ENCODE measurements at regions not wholly inside any gene's neighbourhood (a gene's known extent, or its start where the extent isn't known, plus 50 kb on each side); places are given as distances from the start of the nearest gene placed in this dataset.
"Not testable (repeated sequence)": the region's sequence is repeated elsewhere in the genome, so short reads cannot be mapped to it uniquely, and the experiment has no call there.

- TF ChIP-seq, protein P1, sequence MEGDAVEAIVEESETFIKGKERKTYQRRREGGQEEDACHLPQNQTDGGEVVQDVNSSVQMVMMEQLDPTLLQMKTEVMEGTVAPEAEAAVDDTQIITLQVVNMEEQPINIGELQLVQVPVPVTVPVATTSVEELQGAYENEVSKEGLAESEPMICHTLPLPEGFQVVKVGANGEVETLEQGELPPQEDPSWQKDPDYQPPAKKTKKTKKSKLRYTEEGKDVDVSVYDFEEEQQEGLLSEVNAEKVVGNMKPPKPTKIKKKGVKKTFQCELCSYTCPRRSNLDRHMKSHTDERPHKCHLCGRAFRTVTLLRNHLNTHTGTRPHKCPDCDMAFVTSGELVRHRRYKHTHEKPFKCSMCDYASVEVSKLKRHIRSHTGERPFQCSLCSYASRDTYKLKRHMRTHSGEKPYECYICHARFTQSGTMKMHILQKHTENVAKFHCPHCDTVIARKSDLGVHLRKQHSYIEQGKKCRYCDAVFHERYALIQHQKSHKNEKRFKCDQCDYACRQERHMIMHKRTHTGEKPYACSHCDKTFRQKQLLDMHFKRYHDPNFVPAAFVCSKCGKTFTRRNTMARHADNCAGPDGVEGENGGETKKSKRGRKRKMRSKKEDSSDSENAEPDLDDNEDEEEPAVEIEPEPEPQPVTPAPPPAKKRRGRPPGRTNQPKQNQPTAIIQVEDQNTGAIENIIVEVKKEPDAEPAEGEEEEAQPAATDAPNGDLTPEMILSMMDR (IDR thresholded peaks at IDR 0.05; ENCODE audit: insufficient read depth, low read length, poor library complexity, severe bottlenecking) = no peak
- no peak for DNase-seq (ENCODE audit: extremely low read depth, insufficient read length)
- H3K27me3 ChIP-seq (replicated peaks; ENCODE audit: control insufficient read depth, insufficient read depth, low read length) = no peaks in the 10 kb centered on the region
- no peak overlapping the region for H3K4me3 ChIP-seq (replicated peaks; ENCODE audit: low read depth, low read length)
- H3K36me3 ChIP-seq (ENCODE audit: control insufficient read depth, insufficient read depth, low read length) = no peaks in the 10 kb centered on the region
These were observed 168.7 kb downstream of the BTBD3 start for GRCh38 chr20:12086359-12086758.

- Histone ChIP-seq H3K4me3 (replicated peaks; ENCODE audit: low read depth, low read length) (no peak overlapping the region), H3K36me3 (ENCODE audit: control insufficient read depth, insufficient read depth, low read length) (no peaks in the 10 kb centered on the region), H3K27me3 (replicated peaks; ENCODE audit: control insufficient read depth, insufficient read depth, low read length) (no peaks in the 10 kb centered on the region)
- TF ChIP-seq, protein P1 (IDR thresholded peaks at IDR 0.05; ENCODE audit: insufficient read depth, low read length, poor library complexity, severe bottlenecking) = no peak
- no peak for DNase-seq (ENCODE audit: extremely low read depth, insufficient read length)
These were observed 173.2 kb downstream of the BTBD3 start for GRCh38 chr20:12090920-12091319.

DNA sequence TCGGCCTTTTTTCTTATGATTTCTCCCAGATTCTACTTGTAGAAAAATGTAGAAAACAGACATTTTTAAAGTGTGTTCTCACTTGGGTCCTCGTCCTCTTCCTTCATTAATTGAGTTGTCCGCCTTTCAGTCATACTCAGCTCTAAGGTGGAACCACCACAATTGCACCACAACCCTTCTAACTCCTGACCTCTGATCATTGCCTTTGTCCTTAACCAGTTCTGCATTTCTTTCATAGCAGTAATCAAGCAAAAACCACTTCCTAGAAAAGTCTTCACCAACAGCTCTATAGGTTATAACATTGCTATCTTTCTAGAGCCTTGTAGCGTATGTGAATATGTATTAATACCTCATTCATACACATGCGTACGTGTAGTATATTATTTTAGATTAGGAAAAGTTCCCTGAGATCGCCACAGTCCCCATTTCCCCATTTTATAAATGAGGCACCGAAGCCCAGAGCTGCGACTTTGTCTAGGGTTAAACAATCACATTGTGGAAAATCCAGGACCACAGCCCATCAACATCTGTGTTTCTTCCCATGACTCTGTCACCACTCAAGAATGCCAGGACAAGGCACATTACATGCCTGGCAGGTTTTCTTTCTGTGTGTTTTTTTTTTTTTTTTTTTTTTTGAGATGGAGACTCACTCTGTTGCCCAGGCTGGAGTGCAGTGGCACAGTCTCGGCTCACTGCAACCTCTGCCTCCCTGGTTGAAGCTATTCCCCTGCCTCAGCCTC is 175.5 kb downstream of the BTBD3 start:
- Histone ChIP-seq H3K4me3 (replicated peaks; ENCODE audit: low read depth, low read length) (no peak overlapping the region), H3K27me3 (replicated peaks; ENCODE audit: control insufficient read depth, insufficient read depth, low read length) (no peaks in the 10 kb centered on the region), H3K36me3 (ENCODE audit: control insufficient read depth, insufficient read depth, low read length) (no peaks in the 10 kb centered on the region)
- TF ChIP-seq, protein P1 (IDR thresholded peaks at IDR 0.05; ENCODE audit: insufficient read depth, low read length, poor library complexity, severe bottlenecking) = no peak
- no peak for DNase-seq (ENCODE audit: extremely low read depth, insufficient read length)

DNA sequence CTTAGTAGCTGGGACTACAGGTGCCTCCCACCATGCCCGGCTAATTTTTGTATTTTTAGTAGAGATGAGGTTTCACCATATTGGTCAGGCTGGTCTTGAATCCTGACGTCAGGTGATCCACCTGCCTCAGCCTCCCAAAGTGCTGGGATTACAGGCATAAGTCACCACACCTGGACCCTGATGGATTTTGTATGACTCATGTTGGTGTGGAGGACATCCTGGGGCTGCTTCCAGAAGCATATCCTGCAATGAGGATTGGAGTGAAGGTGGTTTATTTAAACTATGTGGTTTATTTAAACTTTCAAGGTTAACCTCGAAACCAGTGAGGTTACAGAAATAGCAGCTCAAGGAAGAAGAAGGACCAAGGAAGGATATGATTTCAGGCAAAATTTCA is 176.1 kb downstream of the BTBD3 start:
- not testable (repeated sequence) for DNase-seq (ENCODE audit: extremely low read depth, insufficient read length)

DNA sequence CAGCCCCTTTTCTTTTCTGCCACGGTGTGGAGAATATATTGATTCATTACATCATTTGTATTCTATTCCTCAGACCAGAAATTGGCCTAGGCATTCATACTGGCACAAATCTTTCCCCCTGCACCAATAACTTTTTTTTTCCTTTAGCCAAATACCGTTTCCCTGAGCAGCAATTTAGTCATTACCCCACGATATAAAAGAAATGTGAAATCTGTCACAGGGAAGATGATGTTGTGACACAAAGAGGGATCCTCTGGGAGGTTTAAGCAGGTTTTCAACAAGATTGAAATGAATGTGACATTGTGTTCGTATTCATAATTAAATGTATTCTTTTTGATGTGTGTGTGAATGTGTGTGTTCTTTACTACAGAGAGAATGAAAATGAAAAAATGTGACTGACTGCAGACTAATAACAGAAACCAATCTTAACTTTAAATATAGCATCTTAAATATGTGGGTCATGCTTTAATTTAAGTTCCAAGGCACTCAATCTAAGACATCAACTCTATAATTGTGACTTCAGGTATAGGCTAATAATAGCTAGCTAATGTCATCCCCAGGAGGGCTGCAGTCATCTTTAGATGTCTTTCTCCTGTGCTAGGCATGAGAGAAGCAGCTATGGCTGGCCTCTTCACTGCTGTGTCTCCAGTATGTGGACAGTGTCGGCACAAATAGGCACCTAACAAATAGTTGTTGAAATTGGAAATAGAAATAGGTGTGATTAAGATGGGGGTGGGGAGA is 177.7 kb downstream of the BTBD3 start:
- TF ChIP-seq, protein P1 (IDR thresholded peaks at IDR 0.05; ENCODE audit: insufficient read depth, low read length, poor library complexity, severe bottlenecking) = no peak
- DNase-seq (ENCODE audit: extremely low read depth, insufficient read length) = no peak
- H3K4me3 ChIP-seq (replicated peaks; ENCODE audit: low read depth, low read length) = no peak overlapping the region
- H3K36me3 ChIP-seq (ENCODE audit: control insufficient read depth, insufficient read depth, low read length) = no peaks in the 10 kb centered on the region
- H3K27me3 ChIP-seq (replicated peaks; ENCODE audit: control insufficient read depth, insufficient read depth, low read length) = no peaks in the 10 kb centered on the region

More for the DNA sequence above, 176.1 kb downstream of the BTBD3 start:
- H3K27me3 ChIP-seq (replicated peaks; ENCODE audit: control insufficient read depth, insufficient read depth, low read length); H3K36me3 ChIP-seq (ENCODE audit: control insufficient read depth, insufficient read depth, low read length); H3K4me3 ChIP-seq (replicated peaks; ENCODE audit: low read depth, low read length): not testable (repeated sequence)

- TF ChIP-seq, protein P1 (IDR thresholded peaks at IDR 0.05; ENCODE audit: insufficient read depth, low read length, poor library complexity, severe bottlenecking) = no peak
These were observed 180.7 kb downstream of the BTBD3 start for GRCh38 chr20:12098421-12098820.

More at GRCh38 chr20:12098421-12098820, 180.7 kb downstream of the BTBD3 start:
- no peak for DNase-seq (ENCODE audit: extremely low read depth, insufficient read length)
- Histone ChIP-seq H3K27me3 (replicated peaks; ENCODE audit: control insufficient read depth, insufficient read depth, low read length) (no peaks in the 10 kb centered on the region), H3K4me3 (replicated peaks; ENCODE audit: low read depth, low read length) (no peak overlapping the region), H3K36me3 (ENCODE audit: control insufficient read depth, insufficient read depth, low read length) (no peaks in the 10 kb centered on the region)

All from GM06990 (cell line).